Parathyroid adenoma (tissue), 2 donors: ENCODE measurements at regions not wholly inside any gene's neighbourhood (a gene's known extent, or its start where the extent isn't known, plus 50 kb on each side); places are given as distances from the start of the nearest gene placed in this dataset.

Experiments
- H2AFZ ChIP-seq: fragments of 300-600 bp; sonication (generic); one replicate; pipeline ENCODE4 v1.7.0; 2017; ENCODE audit warnings: antibody characterized with exemption, mild to moderate bottlenecking
- H3K27ac ChIP-seq: fragments of 300-600 bp; sonication (generic); one replicate; pipeline ENCODE4 v1.7.0; 2017
- H3K27me3 ChIP-seq: fragments of 300-600 bp; sonication (generic); one replicate; pipeline ENCODE4 v1.7.0; 2017; ENCODE audit warnings: low read length; ENCODE audit not compliant: control insufficient read depth, insufficient read depth
- H3K36me3 ChIP-seq: fragments of 300-600 bp; sonication (generic); one replicate; pipeline ENCODE4 v1.7.0; 2017; ENCODE audit warnings: low read length; ENCODE audit not compliant: control insufficient read depth, insufficient read depth
- H3K4me1 ChIP-seq: fragments of 300-600 bp; sonication (generic); one replicate; pipeline ENCODE4 v1.7.0; 2017; ENCODE audit warnings: control low read depth
- H3K4me2 ChIP-seq: fragments of 300-600 bp; sonication (generic); one replicate; pipeline ENCODE4 v1.7.0; 2017; ENCODE audit warnings: low read length
- H3K4me3 ChIP-seq: fragments of 300-600 bp; sonication (generic); one replicate; pipeline ENCODE4 v1.7.0; 2017; ENCODE audit warnings: low read depth, low read length
- H3K79me2 ChIP-seq: fragments of 300-600 bp; sonication (generic); one replicate; pipeline ENCODE4 v1.7.0; 2017; ENCODE audit warnings: control low read depth
- H3K9ac ChIP-seq: fragments of 300-600 bp; sonication (generic); one replicate; pipeline ENCODE4 v1.7.0; 2017; ENCODE audit warnings: mild to moderate bottlenecking
- H3K9me3 ChIP-seq: fragments of 300-600 bp; sonication (generic); one replicate; pipeline ENCODE4 v1.7.0; 2017; ENCODE audit warnings: low read length; ENCODE audit not compliant: control insufficient read depth
- TF ChIP-seq, protein P1 (sequence below): fragments of 300-600 bp; sonication (generic); IDR thresholded peaks from one replicate; pipeline ENCODE4 v1.7.0; 2017; ENCODE audit warnings: antibody characterized with exemption, mild to moderate bottlenecking
- donor health status: primary hyperparathyroidism.

DNA sequence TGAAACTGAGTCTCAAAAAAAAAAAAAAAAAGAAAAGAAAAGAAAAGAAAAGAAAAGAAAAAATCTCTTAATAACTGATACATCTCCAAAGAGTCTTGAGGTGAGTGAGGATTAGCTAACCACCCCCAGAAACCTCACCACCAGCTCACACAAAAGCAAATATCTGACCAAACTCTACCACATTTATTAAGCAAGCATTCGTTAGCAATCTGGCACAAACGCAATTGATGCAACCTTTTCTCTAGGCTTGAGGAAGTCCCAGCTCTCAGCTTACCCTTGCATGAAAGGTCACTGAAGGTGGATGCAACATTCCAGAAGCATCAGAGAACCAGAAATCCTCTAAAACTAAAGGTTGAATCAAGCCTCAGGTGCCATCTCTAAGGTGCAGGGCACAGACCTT is 231.9 kb upstream of the BCOR start:
- Histone ChIP-seq H3K4me3 (no peak overlapping the region), H2AFZ (no peak overlapping the region), H3K9me3 (no peaks in the 10 kb centered on the region), H3K4me1 (no peaks in the 10 kb centered on the region), H3K27ac (no peak overlapping the region), H3K36me3 (no peaks in the 10 kb centered on the region), H3K9ac (no peak overlapping the region), H3K4me2 (no peak overlapping the region), H3K27me3 (no peaks in the 10 kb centered on the region), H3K79me2 (no peaks in the 10 kb centered on the region)
- TF ChIP-seq, protein P1, sequence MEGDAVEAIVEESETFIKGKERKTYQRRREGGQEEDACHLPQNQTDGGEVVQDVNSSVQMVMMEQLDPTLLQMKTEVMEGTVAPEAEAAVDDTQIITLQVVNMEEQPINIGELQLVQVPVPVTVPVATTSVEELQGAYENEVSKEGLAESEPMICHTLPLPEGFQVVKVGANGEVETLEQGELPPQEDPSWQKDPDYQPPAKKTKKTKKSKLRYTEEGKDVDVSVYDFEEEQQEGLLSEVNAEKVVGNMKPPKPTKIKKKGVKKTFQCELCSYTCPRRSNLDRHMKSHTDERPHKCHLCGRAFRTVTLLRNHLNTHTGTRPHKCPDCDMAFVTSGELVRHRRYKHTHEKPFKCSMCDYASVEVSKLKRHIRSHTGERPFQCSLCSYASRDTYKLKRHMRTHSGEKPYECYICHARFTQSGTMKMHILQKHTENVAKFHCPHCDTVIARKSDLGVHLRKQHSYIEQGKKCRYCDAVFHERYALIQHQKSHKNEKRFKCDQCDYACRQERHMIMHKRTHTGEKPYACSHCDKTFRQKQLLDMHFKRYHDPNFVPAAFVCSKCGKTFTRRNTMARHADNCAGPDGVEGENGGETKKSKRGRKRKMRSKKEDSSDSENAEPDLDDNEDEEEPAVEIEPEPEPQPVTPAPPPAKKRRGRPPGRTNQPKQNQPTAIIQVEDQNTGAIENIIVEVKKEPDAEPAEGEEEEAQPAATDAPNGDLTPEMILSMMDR, result no peak

DNA sequence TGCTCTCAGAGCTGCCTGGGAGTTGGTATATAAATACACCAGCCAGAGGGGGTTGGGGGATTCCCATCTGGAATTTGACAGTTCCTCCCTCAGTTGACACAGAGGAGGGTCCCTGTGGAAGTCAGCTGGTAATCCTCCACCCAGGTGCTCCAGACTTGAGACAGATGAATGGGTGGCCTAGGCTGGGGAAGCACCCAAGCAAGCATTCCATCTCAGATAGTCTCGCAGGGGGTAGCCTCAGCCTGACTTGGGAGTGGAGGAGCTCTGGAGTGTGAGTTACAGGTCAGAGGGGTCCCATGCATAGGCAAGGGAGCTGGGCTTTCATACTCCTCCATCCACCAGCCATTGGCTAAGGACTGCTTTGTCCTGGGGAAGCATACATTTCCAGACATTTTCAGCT is 229.3 kb upstream of the BCOR start:
- TF ChIP-seq, protein P1, result no peak
- H3K79me2 ChIP-seq, result no peaks in the 10 kb centered on the region
- no peak overlapping the region for H3K9ac ChIP-seq
- H3K4me3 ChIP-seq, result no peak overlapping the region
- H3K36me3 ChIP-seq, result no peaks in the 10 kb centered on the region
- H3K4me2 ChIP-seq, result no peak overlapping the region
- no peak overlapping the region for H3K27ac ChIP-seq
- no peak overlapping the region for H2AFZ ChIP-seq
- H3K27me3 ChIP-seq, result no peaks in the 10 kb centered on the region
- no peaks in the 10 kb centered on the region for H3K9me3 ChIP-seq
- H3K4me1 ChIP-seq, result no peaks in the 10 kb centered on the region

DNA sequence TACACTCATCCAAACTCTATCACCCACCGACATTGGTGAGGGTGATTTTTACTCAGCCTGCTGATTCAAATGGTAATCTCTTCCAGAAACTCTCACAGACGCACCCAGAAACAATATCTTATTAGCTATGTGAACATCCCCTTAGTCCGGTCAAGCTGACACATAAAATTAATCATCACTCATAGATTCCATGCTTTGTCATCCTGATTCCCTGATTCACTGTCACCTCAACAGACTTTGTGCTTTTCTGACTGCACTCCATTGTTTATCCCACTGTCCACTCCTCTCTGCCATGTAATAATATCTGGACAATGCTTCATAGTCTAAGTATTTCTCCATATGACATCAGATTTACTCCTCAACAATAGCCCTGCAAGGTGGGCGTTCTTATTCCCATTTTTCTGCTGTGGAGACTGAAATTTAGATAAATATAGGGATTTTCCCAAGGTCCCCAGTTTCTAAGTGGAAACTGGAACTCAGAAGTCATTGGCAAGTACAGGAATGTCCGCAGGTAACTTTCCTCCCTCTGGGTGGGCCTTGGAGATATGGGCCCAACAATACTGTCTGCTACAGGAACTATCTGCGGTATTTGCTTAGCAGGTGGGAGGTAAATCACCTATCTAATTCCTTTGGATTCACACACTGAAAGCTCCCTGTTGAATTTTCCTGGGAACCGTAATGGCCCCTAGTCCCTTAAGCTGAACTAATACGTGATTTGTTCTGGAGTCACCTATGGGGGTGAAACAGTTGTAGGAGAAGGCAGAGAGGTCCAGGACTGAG is 228.6 kb upstream of the BCOR start:
- TF ChIP-seq, protein P1, result no peak
- Histone ChIP-seq H3K27me3 (no peaks in the 10 kb centered on the region), H2AFZ (no peak overlapping the region), H3K4me2 (no peak overlapping the region), H3K27ac (no peak overlapping the region), H3K36me3 (no peaks in the 10 kb centered on the region), H3K9me3 (no peaks in the 10 kb centered on the region), H3K9ac (no peak overlapping the region), H3K4me3 (no peak overlapping the region), H3K79me2 (no peaks in the 10 kb centered on the region), H3K4me1 (no peaks in the 10 kb centered on the region)

DNA sequence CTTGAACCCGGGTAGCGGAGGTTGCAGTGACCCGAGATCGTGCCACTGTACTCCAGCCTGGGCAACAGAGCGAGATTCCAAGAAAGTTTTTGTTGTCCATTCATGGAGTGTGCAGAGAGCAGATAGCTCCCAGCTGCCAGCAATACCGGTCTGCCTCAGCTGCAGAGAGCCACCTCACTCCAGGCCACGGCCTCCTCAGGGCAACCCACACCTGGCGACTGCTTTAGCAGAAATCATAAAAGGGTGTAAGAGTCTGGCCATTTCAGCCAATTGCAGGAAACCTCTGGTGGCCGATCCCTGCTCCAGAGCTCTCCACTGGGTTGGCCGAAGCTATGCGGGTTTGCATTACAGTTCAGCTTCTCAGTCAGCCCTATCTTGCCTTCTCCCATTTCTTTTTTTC is 227.4 kb upstream of the BCOR start:
- Histone ChIP-seq H3K27me3 (no peaks in the 10 kb centered on the region), H3K4me1 (no peaks in the 10 kb centered on the region), H3K9ac (no peak overlapping the region), H3K9me3 (no peaks in the 10 kb centered on the region), H3K36me3 (no peaks in the 10 kb centered on the region), H3K27ac (no peak overlapping the region), H3K4me3 (no peak overlapping the region), H3K4me2 (no peak overlapping the region), H3K79me2 (no peaks in the 10 kb centered on the region), H2AFZ (no peak overlapping the region)
- TF ChIP-seq, protein P1, result no peak

DNA sequence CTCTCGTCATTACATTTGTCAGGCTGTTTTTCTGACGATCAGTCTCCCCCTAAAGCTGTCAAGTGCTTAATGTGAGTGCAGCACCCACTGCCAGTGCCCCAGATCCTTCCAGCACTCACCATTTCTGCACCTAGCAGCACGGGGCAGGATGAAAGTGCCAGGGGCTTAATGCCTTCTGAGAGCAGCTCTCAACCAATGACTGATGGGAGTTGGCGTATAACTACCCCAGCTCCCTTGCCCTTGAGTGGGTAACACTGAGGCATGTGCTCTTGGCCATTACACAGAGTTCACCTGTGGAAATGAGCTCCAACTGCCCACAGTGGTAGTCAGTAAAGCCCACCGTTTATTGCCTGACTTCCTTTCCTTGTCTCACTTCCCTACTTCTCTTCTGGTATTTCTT is 226.2 kb upstream of the BCOR start:
- H3K4me2 ChIP-seq, result no peak overlapping the region
- no peak overlapping the region for H2AFZ ChIP-seq
- H3K9me3 ChIP-seq, result no peaks in the 10 kb centered on the region
- no peaks in the 10 kb centered on the region for H3K79me2 ChIP-seq
- H3K36me3 ChIP-seq, result no peaks in the 10 kb centered on the region
- H3K27ac ChIP-seq, result no peak overlapping the region
- no peak overlapping the region for H3K9ac ChIP-seq
- no peaks in the 10 kb centered on the region for H3K27me3 ChIP-seq
- no peaks in the 10 kb centered on the region for H3K4me1 ChIP-seq
- TF ChIP-seq, protein P1, result no peak
- H3K4me3 ChIP-seq, result no peak overlapping the region
